GM19193 (cell line): ENCODE measurements at regions not wholly inside any gene's neighbourhood (a gene's known extent, or its start where the extent isn't known, plus 50 kb on each side); places are given as distances from the start of the nearest gene placed in this dataset.

Source experiments
- POLR2A ChIP-seq: IDR thresholded peaks from 4 replicates; pipeline ENCODE4 v1.6.1; 2011; ENCODE audit not compliant: insufficient read depth, insufficient read length; ENCODE audit errors: extremely low read depth

GRCh38 chr9:129368444-129368978 lies 190.4 kb upstream of the IER5L start:
- TF ChIP-seq POLR2A = no peak

DNA sequence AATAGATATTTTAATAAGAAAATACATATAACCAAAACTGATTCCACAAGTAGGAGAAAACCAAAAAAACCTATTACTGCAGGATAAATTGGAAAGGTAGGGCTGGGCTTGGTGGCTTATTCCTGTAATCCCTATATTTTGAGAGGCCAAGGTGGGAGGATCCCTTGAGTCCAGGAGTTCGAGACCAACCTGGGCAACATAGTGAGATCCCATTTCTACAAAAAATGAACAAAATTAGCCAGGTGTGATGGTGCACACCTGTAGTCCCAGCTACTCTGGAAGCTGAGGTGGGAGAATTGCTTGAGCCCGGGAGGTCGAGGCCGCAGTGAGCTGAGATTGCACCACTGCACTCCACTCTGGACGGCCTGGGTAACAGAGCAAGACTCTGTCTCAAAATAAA lies 189.2 kb upstream of the IER5L start:
- no peak for TF ChIP-seq POLR2A

- no peak for TF ChIP-seq POLR2A
Observed at GRCh38 chr9:129365196-129365595, 187.1 kb upstream of the IER5L start.

DNA sequence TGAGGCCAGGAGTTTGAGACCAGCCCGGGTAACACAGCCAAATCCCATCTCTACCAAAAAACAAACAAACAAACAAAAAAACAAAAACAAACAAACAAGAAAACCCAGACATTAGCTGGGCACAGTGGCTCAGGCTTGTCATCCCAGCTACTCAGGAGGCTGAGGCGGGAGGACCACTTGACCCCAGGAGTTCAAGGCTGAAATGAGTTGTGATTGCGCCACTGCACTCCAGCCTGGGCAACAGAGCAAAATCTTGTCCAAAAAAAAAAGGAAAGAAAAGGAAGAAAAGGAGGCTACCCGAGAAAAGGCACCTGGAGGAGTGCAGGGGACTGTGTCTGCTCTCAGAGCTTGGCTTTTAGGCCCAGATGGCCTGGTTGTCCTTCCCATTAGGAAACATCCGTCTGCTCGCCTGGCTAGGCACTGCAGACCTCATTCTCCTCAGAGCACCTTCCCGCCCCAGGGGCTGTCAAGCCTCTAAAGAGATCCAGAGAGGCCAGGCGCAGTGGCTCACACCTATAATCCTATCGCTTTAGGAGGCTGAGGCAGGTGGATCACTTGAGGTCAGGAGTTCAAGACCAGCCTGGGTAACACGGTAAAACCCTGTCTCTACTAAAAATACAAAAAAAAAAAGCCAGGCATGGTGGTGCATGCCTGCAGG lies 185.3 kb upstream of the IER5L start:
- TF ChIP-seq POLR2A = no peak

DNA sequence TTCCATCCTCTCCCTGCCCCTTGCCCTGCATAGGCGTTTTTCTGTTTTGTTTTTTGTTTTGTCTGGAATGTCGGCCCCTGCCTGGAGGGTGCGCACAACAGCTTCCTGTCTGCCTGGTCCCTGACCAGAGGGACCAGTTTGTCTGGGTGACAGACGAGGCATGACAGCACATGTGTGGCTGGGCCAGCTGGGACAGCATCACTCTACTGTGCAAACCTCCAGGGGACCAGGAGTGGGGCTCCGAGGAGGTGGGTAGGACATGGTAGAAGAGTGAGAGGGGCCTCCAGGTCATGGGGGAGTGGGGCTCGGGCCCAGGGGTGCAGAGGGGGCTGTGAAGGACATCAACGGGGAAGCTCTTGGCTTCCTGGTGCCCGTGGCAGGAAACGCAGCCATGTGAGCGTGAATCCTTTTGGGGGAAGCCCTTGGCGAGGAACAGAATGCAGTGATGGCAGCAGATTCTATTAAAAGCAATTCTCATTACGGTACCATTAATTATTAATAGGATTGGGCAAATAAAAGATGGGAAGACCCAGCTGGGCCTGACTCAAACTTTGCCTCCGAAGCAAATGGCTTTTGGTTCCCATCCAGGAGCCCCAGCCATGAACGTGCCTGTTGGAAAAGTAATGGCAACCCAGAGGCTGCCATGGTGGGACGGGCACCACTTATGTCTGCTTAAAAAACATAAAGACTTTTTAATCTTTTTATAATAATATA lies 184.4 kb upstream of the IER5L start:
- no peak for TF ChIP-seq POLR2A

DNA sequence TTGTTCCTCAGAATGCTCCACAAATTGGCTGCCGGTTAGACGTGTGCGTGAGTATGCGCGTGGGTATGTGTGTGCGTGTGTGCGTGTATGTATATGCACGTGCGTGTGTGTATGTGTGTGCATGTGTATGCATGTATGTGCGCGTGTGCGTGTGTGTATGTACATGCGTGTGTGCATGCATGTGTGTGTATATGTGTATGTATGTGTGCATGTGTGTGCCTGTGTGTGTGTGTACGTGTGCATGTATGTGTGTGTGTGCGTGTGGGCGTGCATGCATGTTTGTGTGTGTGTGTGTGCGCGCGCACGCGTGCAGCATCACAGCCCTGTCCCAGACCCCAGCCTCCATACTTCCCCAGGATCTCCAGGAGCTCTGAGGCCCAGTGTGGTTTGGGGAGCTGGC lies 183.1 kb upstream of the IER5L start:
- TF ChIP-seq POLR2A = no peak

- no peak for TF ChIP-seq POLR2A
Observed at GRCh38 chr9:129359916-129360536, 182.0 kb upstream of the IER5L start.

DNA sequence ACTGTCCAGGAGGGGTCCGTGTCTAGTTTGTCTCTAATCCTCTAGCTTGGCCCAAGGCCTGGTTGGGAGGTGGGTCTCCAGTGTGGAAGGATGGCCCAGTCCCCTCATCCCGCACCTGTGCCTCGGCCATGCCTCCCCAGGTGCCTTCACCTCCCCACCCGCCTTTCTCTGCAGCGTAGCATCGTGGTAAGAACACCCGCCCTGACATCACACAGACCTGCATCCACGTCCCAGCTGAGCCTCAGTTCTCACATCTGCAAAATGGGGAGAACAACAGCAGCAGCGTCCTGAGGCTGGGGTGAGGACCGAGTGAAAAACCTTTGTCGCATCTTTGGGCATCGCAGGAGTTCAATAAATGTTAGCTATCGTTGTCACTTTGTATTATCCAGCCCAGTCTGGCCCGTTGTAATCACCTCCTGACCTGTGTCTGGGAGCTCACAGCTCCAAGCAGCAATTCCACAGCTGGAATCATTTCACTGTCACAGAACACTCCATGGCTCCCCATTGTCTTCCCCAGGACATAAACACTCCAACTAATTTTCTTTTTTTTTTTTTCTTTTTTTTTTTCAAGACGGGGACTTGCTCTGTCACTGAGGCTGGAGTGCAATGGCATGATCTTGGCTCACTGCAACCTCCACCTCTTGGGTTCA lies 181.2 kb upstream of the IER5L start:
- TF ChIP-seq POLR2A = no peak

- TF ChIP-seq POLR2A = no peak
Observed at GRCh38 chr9:129358621-129359154, 180.6 kb upstream of the IER5L start.

GRCh38 chr9:129357773-129358245 lies 179.7 kb upstream of the IER5L start:
- no peak for TF ChIP-seq POLR2A

DNA sequence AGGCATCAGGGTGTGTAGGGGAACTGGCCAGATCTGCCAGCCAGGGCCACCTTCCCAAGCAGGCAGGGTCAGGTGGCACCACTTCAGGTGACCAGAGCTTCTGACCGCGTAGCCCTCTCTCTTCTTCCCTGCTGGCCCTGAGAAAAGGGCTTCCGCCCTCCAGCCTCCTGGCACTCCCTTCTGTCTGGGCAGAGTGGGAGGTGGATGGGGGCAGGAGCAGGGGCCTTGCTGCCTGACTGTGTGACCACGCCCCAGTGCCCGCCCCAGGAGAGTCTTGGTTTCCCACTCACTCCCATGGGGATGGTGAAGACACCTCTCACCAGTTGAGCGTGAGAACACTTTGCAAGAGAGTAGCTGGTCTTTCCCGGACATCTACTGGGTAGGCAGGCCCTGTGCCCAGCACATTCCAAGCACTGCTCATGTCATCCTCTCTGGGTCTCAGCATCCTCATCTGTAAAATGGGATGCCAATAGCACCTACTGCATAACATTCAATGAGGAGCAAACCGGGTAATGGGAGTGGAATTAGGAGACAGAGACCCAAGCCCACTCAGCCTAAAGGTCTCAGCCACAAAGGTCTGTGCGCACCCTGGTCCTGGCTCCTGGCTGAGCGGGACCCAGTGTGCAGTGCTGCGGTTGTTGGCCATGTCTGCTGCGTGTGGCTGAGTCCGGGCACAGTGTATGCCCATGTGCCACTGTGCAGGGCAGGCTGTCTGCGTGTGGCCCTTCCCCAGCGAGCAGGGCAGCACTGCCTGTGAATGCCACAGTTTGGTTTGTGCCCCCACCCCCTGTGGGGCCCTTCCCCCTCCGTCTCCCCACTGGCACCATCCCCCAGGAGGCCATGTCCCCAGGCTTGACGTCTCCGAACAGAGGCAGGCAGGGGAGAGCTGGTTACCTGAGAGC lies 179.1 kb upstream of the IER5L start:
- TF ChIP-seq POLR2A = no peak

GRCh38 chr9:129355631-129356030 lies 177.6 kb upstream of the IER5L start:
- no peak for TF ChIP-seq POLR2A

GRCh38 chr9:129354498-129354897 lies 176.4 kb upstream of the IER5L start:
- TF ChIP-seq POLR2A = no peak
